T47D (cell line): ENCODE measurements at regions not wholly inside any gene's neighbourhood (a gene's known extent, or its start where the extent isn't known, plus 50 kb on each side); places are given as distances from the start of the nearest gene placed in this dataset.

ENCODE experiments used
- DNase-seq, 2 experiments: peaks; one replicate each; pipeline versions ENCODE4 v3.0.0 to v3.0.0-alpha.2; 2011 to 2012; ENCODE audit warnings: low read depth in 1 of 2, low spot score in 1 of 2
- JUND ChIP-seq: IDR thresholded peaks from 2 replicates; pipeline ENCODE4 v1.6.1; 2012; ENCODE audit warnings: low read depth
- in situ Hi-C: cut with HindIII; loops from 2 replicates; pipeline ENCODE4 v1.10.0; 2016; ENCODE audit warnings: low sequenced_read_pairs, low pct_unique_long_range_greater_than_20kb

GRCh38 chr5:2166306-2166978 lies 283.7 kb upstream of the IRX4 start:
- no peak for DNase-seq
- TF ChIP-seq JUND = no peak
- in situ Hi-C loops = no loop called here

GRCh38 chr5:2165615-2166305 lies 283.0 kb upstream of the IRX4 start:
- in situ Hi-C loops = no loop called here
- TF ChIP-seq JUND = no peak
- DNase-seq = no peak

GRCh38 chr5:2165203-2165602 lies 282.5 kb upstream of the IRX4 start:
- in situ Hi-C loops = no loop called here
- no peak for TF ChIP-seq JUND

GRCh38 chr5:2164586-2164985 lies 281.9 kb upstream of the IRX4 start:
- no peak for DNase-seq
- in situ Hi-C loops = no loop called here
- TF ChIP-seq JUND = no peak

More at GRCh38 chr5:2165203-2165602, 282.5 kb upstream of the IRX4 start:
- no peak for DNase-seq

- no peak for DNase-seq
- in situ Hi-C loops = no loop called here
- TF ChIP-seq JUND = no peak
Observed at GRCh38 chr5:2163940-2164490, 281.3 kb upstream of the IRX4 start.

GRCh38 chr5:2163060-2163856 lies 280.5 kb upstream of the IRX4 start:
- in situ Hi-C loops = no loop called here
- TF ChIP-seq JUND = no peak
- no peak for DNase-seq

- DNase-seq = no peak
- in situ Hi-C loops = no loop called here
- TF ChIP-seq JUND = no peak
Observed at GRCh38 chr5:2160811-2161210, 278.1 kb upstream of the IRX4 start.

GRCh38 chr5:2158767-2159166 lies 276.0 kb upstream of the IRX4 start:
- TF ChIP-seq JUND = no peak
- DNase-seq = no peak
- in situ Hi-C loops = no loop called here

GRCh38 chr5:2158109-2158508 lies 275.4 kb upstream of the IRX4 start:
- no peak for TF ChIP-seq JUND
- DNase-seq = no peak
- in situ Hi-C loops = no loop called here

GRCh38 chr5:2157372-2157771 lies 274.6 kb upstream of the IRX4 start:
- TF ChIP-seq JUND = no peak
- in situ Hi-C loops = no loop called here
- DNase-seq = no peak

- DNase-seq = no peak
- TF ChIP-seq JUND = no peak
- in situ Hi-C loops = no loop called here
Observed at GRCh38 chr5:2156358-2157059, 273.8 kb upstream of the IRX4 start.

- DNase-seq = no peak
- in situ Hi-C loops = no loop called here
- TF ChIP-seq JUND = no peak
Observed at GRCh38 chr5:2155556-2155955, 272.8 kb upstream of the IRX4 start.

- no peak for DNase-seq
- in situ Hi-C loops = no loop called here
- TF ChIP-seq JUND = no peak
Observed at GRCh38 chr5:2153802-2154201, 271.1 kb upstream of the IRX4 start.
